ENCODE measurements at regions not wholly inside any gene's neighbourhood (a gene's known extent, or its start where the extent isn't known, plus 50 kb on each side); places are given as distances from the start of the nearest gene placed in this dataset.
A peak's percentile ranks its signal among the peaks of the same experiment; 100 is the strongest.

GRCh38 chr18:1102848-1103247, 198.2 kb downstream of the ADCYAP1 start:
- Mint-ChIP-seq H3K4me3 (no peak overlapping the region), H3K27me3 (ENCODE audit: low read depth) (no peaks in the 10 kb centered on the region), H3K36me3 (peaks cover 3% of the 10 kb centered on the region; the same call in 1 of the 2 replicates), H3K27ac (no peak overlapping the region), H3K9me3 (peaks cover 10% of the 10 kb centered on the region; the same call in 1 of the 2 replicates), H3K4me1 (no peaks in the 10 kb centered on the region)
- POLR2A ChIA-PET = no interaction called here
- DNase-seq (ENCODE audit: low spot score) (peak; percentile 22), ATAC-seq (no peak)
- CTCF ChIA-PET = interaction anchor here (1.1 kb wide), 1 partner anchor 201 kb away, joined by 3 read pairs; no protein-coding TSS in a partner anchor
- TF ChIP-seq SOX15 (CRISPR knock-in tag; IDR thresholded peaks at IDR 0.05) (no peak), ZNF121 (CRISPR knock-in tag; IDR thresholded peaks at IDR 0.05) (no peak), MLX (CRISPR knock-in tag; IDR thresholded peaks at IDR 0.05) (no peak), OVOL2 (CRISPR knock-in tag; IDR thresholded peaks at IDR 0.05; ENCODE audit: borderline replicate concordance) (no peak), SMAD4 (CRISPR knock-in tag; IDR thresholded peaks at IDR 0.05) (no peak), ZNF423 (CRISPR knock-in tag; IDR thresholded peaks at IDR 0.05) (no peak), HMGXB4 (CRISPR knock-in tag; IDR thresholded peaks at IDR 0.05) (no peak)

GRCh38 chr18:1103537-1103936, 198.9 kb downstream of the ADCYAP1 start:
- ChIA-PET CTCF (interaction anchor here (0.7 to 1.1 kb wide), 2 partner anchors 12 to 201 kb away, joined by 3 read pairs; no protein-coding TSS in a partner anchor), POLR2A (no interaction called here)
- H3K4me3 Mint-ChIP-seq = no peak overlapping the region
- DNase-seq (ENCODE audit: low spot score) = no peak
- no peaks in the 10 kb centered on the region for H3K27me3 Mint-ChIP-seq (ENCODE audit: low read depth)
- H3K4me1 Mint-ChIP-seq = no peaks in the 10 kb centered on the region
- TF ChIP-seq ZMAT4 (CRISPR knock-in tag; IDR thresholded peaks at IDR 0.05) (no peak), AR (CRISPR knock-in tag; IDR thresholded peaks at IDR 0.05) (no peak), FOXJ3 (CRISPR knock-in tag; IDR thresholded peaks at IDR 0.05; ENCODE audit: borderline replicate concordance) (no peak), ZNF281 (CRISPR knock-in tag; IDR thresholded peaks at IDR 0.05) (no peak), MYBL2 (CRISPR knock-in tag; IDR thresholded peaks at IDR 0.05) (no peak), TEAD1 (CRISPR knock-in tag; IDR thresholded peaks at IDR 0.05) (no peak), RELA (CRISPR knock-in tag; IDR thresholded peaks at IDR 0.05; ENCODE audit: borderline replicate concordance) (no peak), JAZF1 (CRISPR knock-in tag; IDR thresholded peaks at IDR 0.05) (no peak), TCF7 (CRISPR knock-in tag; IDR thresholded peaks at IDR 0.05; ENCODE audit: low read depth) (no peak), ESRRA (CRISPR knock-in tag; IDR thresholded peaks at IDR 0.05; ENCODE audit: borderline replicate concordance) (no peak), ZNF219 (CRISPR knock-in tag; IDR thresholded peaks at IDR 0.05; ENCODE audit: borderline replicate concordance) (no peak), IRF2 (CRISPR knock-in tag; IDR thresholded peaks at IDR 0.05; ENCODE audit: borderline replicate concordance, low read depth) (no peak)
- ATAC-seq = no peak
- H3K27ac Mint-ChIP-seq = no peak overlapping the region
- peaks cover 9% of the 10 kb centered on the region; the same call in 1 of the 2 replicates for H3K9me3 Mint-ChIP-seq
- peaks cover 3% of the 10 kb centered on the region; the same call in 1 of the 2 replicates for H3K36me3 Mint-ChIP-seq

All from WTC11 (cell line).